ENCODE measurements at regions not wholly inside any gene's neighbourhood (a gene's known extent, or its start where the extent isn't known, plus 50 kb on each side); places are given as distances from the start of the nearest gene placed in this dataset.

DNA sequence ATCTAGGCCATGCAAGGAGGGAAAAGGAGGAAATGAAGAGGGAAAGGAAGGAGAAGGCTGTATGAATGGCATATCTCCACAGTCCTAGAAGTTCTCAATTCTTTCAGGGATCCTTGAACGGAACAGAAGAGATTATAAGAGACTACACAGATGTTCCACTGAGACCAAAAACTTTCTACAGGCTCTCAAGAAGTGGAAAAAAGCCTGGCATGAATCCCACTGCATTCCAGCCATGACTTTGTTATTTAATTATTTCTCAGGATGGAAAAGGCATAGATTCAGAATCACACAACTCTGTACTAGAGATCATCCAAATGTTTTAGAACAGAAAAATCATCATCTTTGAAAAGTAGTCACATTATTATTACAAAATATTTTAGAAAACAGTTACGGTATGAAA, 131.7 kb upstream of the CDH20 start:
- TF ChIP-seq, protein P1, sequence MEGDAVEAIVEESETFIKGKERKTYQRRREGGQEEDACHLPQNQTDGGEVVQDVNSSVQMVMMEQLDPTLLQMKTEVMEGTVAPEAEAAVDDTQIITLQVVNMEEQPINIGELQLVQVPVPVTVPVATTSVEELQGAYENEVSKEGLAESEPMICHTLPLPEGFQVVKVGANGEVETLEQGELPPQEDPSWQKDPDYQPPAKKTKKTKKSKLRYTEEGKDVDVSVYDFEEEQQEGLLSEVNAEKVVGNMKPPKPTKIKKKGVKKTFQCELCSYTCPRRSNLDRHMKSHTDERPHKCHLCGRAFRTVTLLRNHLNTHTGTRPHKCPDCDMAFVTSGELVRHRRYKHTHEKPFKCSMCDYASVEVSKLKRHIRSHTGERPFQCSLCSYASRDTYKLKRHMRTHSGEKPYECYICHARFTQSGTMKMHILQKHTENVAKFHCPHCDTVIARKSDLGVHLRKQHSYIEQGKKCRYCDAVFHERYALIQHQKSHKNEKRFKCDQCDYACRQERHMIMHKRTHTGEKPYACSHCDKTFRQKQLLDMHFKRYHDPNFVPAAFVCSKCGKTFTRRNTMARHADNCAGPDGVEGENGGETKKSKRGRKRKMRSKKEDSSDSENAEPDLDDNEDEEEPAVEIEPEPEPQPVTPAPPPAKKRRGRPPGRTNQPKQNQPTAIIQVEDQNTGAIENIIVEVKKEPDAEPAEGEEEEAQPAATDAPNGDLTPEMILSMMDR (IDR thresholded peaks at IDR 0.05; ENCODE audit: insufficient read depth, low read depth, low read length), result no peak
- TF ChIP-seq EZH2 (IDR thresholded peaks at IDR 0.05; ENCODE audit: insufficient read depth, low read length), result no peak

Measured in astrocyte (in vitro differentiated cells and primary cell).